ENCODE measurements at regions not wholly inside any gene's neighbourhood (a gene's known extent, or its start where the extent isn't known, plus 50 kb on each side); places are given as distances from the start of the nearest gene placed in this dataset.

DNA sequence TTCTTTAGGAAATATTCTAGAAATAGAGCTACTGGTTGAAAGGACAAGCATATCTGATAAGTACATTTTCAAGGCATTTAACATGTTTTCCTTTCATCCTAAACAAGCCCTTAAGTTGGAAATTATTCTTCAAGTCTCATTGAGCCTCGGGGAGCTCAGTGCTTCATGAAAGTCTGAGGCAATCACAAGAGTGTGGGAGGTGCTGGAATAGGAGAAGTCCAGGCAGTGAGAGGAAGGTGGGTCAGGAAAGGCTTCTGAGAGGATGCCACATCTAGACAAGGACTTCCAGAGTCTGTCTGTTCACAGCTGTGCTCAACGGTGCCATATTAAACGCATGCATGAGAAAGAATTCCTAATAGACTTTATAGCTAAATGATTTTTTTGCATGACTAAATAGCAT is 69.8 kb downstream of the CD83 start:
- DNase-seq (ENCODE audit: low read depth): no peak

- DNase-seq (ENCODE audit: low read depth): no peak
Observed at GRCh38 chr6:14189074-14189473, 71.5 kb downstream of the CD83 start.

DNA sequence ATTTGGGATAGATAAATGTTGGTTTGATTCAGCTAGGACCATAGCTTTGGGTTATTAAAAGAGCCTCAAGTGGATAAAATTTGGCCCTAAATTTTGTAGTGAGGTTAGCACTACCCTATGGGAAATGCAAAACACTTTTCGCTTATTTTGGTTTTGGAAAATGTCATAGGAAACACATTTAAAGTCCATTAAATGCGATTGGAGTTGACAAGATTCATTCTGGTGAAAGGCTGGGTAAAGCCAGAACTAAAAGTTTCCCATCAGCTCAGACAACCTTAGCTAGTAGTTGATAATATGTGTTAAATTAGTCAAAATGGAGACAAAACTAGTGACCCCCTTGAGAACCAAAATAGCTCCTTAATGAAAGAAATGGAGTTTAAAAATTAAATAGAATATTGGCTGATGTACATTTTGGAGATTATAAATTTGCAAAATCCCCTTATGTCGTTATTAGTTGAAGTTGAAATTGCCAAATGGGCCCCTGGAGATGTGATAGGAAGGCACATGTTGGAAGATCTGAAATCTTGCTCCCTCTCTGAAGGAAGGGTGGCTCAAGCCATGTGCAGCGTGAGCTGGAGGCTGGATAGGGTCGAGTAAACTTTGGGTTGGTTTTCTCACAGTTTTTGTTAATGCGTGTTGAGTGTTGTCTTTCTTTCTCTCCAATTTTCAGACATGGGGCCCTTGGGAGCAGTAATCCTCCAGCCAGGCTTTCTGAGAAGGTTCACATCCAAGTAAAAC is 72.8 kb downstream of the CD83 start:
- DNase-seq (ENCODE audit: low read depth): no peak

DNA sequence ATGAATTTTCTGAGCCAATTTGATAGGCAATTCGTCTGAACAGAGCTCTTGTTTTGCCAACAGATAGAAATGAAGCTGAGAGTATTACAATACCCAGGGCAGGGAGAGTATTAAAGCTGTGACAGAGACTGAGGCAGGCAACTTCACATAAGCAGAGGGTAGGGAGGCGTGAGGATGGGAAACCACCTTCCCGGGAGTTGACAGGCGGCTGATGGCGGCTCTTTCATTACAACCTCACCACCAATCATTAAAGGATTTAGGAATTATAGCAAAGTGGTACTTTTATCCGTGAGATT is 73.3 kb downstream of the CD83 start:
- DNase-seq (ENCODE audit: low read depth): no peak

- DNase-seq (ENCODE audit: low read depth): no peak
Observed at GRCh38 chr6:14191761-14192160, 74.2 kb downstream of the CD83 start.

DNA sequence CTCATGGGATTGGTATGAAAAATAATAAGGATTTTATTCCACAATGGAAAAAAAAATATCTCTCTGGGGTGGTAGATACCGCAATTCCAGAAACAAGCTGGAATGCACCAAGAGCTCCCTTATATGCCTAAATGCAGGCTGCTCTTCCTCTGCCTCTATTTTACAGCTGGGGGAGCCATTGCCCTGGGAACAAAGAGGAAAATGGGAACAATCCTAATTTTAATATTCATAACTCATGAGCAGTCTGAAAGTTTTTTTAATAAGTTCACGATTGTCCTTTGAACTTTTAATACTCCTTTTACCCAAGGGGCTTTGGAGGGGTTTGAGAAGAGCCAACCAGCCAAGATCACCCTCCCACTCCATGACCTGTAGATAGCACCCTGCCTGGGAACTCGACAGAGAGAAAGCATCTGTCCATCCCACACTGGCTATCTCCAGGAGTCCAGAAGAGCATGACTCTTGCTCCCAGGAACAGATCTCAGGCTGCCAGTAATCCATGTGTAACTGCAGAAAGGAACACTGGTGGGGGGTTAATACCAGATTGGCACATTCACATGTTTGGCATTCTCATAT is 74.7 kb downstream of the CD83 start:
- peak; percentile 7 for DNase-seq (ENCODE audit: low read depth)

GRCh38 chr6:14193524-14193923 is 76.0 kb downstream of the CD83 start:
- DNase-seq (ENCODE audit: low read depth): no peak

- no peak for DNase-seq (ENCODE audit: low read depth)
Observed at GRCh38 chr6:14194483-14194882, 76.9 kb downstream of the CD83 start.

- DNase-seq (ENCODE audit: low read depth): peak; percentile 10
Observed at GRCh38 chr6:14194976-14195375, 77.4 kb downstream of the CD83 start.

DNA sequence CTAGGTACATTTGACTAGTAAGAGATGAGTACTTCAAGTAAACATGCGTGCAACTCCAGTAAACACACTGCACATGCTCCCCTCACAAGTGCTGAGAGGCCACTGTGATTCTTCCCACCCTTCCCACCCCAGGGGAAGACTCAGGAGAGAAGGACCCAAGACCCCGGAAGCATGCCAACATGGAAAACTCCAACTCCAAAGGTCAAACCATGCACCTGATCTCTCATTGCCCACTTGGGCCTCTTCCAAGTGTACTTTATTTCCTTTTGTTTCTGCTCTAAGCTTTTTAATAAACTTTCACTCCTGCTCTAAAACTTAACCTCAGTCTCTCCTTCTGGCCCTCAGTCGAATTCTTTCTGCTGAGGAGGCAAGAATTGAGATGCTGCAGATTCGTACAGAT is 78.5 kb downstream of the CD83 start:
- no peak for DNase-seq (ENCODE audit: low read depth)

DNA sequence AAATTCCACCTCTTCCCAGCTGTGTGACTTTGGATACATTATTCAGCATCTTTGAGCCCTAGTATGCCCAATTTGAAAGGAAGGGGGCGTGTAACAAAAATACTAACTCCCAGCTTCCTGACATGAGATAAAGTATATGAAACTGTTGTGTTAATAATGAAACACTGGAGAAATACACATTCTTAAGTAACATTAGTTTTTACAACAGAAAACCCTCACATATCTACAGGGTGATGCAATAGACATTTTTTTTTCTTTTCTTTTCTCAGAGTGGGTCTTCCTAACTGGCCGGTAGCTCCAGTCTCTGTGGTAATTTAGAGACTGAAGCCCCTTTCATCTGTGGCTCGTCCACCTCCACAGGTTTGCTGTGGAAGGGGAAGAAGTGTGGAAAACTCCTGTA is 79.5 kb downstream of the CD83 start:
- DNase-seq (ENCODE audit: low read depth): no peak

- peak; percentile 39 for DNase-seq (ENCODE audit: low read depth)
Observed at GRCh38 chr6:14200047-14200446, 82.5 kb downstream of the CD83 start.

DNA sequence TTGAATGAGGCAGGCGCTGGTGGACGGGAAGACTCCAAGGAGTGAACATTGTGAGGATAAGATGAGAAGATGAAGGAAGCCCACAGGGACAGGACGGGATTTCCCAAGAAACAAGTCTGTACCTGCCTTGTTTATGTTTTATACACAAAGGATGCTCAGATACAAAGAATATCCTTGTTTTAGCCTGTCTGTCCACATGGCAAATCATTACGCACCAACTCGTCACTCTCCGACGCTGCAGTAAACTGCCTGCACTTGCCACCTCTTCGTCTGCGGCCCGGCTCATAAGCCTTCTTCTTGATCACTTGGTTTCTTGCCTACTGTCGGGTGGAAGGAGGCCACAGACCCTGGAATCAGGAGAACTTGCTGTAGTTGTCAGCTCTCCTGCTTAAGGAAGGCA is 85.4 kb downstream of the CD83 start:
- DNase-seq (ENCODE audit: low read depth): no peak

- peak; percentile 77 for DNase-seq (ENCODE audit: low read depth)
Observed at GRCh38 chr6:14206391-14206790, 88.8 kb downstream of the CD83 start.

GRCh38 chr6:14207448-14207847 is 89.9 kb downstream of the CD83 start:
- DNase-seq (ENCODE audit: low read depth): no peak

DNA sequence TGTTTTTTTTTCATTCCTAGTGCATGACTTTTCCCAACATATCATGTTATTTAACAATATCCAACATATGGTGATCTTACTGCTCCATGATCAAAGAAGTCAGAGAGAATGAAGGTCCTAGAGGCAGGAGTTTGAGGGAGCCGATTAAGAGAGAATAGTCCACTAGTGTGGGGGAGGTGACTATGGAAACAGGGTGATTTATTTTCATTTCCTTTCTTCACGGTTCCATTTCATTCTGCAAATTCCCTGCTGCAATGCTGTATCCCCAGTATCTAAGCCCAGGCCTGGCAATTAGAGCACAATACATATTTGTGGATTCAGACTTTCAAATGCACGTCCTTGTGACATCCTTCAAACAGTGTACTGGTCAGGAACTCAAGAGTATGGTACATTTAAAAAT is 91.4 kb downstream of the CD83 start:
- no peak for DNase-seq (ENCODE audit: low read depth)

GRCh38 chr6:14210077-14210476 is 92.5 kb downstream of the CD83 start:
- DNase-seq (ENCODE audit: low read depth): no peak

DNA sequence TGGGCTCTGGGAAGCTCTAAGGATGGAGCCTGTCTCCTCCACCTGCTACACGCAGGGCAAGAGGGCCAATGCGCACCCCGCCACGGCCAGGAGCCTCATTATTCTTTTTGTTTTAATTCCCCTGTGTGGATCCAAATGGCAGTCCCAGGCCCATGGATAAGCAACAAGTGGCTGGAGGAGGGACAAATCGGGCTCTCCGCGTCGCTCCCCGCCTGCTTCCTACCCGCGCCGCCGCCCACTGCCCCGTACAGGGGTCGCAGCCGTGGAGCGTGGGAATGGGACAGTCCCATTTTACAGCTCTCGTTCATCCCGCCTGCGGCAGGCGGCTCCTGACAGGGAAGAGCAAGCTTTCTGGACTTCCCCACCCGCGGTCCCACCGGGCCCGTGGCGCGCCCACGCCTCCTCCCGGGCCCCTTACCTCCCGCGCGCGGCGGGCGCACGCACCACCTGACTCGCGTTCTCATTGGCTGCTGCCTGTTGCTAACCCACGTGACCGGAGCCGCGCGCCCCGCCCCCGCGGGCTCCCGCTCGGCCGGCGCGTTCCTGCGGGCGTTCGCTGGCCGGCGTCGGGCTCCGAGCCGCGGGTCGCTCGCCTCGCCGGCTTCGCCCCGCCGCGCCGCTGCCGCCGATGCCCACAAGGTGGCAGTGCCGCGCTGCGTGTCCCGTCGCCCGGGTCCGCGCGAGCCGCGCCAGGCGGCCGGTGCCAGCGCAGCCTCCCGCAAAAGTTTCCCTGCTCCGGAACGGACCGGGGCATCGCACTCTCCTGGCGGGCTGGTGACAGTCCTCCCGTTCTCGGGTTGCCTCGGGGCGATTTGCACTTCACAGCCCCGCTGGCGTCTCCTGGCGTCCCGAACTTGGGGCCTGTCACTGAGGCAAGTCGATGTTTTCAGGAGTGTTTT is 93.3 kb downstream of the CD83 start:
- peak; percentile 80 for DNase-seq (ENCODE audit: low read depth)

- peak; percentile 17 for DNase-seq (ENCODE audit: low read depth)
Observed at GRCh38 chr6:14211562-14211942, 94.0 kb downstream of the CD83 start.

- no peak for DNase-seq (ENCODE audit: low read depth)
Observed at GRCh38 chr6:14212020-14212419, 94.4 kb downstream of the CD83 start.

DNA sequence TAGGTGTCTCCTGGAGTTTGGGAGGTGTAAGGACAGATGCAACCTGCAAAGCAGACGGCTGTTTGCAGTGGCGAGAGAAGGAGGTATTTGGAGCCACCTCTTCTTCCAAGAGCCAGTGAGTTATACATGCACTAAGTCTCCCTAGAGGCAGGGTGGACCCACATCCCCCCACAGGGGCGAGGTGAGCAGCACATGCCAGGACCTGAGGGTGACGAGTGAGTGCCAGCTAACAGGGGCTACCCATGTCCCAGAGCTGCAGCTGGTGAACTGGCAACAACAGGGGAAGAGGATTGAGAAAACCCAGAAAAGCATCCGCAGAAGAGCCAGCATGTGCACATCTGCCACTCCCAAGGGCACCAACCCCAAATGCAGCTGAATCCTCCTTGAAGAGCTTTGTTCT is 95.1 kb downstream of the CD83 start:
- DNase-seq (ENCODE audit: low read depth): no peak

DNA sequence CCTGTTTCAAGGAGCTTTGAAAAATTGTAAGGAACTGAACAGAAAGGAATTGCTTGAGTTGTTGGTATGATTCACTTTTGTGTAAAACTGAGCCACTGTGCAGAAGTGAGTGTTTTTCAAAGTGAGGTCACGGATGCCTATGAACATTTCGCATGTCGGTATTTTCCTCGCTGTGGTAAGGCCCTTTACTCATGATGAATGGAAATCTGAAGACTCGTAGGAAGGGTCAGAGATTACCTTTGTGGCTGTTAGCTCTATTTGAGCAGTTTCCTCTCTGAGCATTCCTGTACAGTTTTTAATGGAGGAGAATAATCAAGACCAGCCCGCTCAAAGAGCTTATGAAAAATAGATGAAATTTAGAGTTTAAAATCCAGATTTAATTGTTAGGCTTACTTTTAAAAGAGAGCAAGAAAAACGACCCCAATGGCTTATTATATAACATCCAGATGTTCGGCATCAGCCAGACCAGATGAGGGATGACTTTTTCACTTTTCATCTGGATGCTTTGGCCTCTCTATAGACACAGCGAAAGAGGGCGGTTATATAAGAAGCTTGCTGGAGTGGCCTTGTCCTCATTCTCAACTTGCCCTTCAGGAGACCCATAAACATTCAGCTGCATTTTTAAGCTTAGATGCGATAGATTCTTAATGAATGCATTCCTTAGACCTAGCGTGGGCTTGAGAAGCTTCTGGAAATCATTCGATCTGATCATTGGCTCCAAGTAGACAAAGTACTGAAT is 99.5 kb downstream of the CD83 start:
- no peak for DNase-seq (ENCODE audit: low read depth)
